Parathyroid adenoma (tissue), 2 donors: ENCODE measurements at regions not wholly inside any gene's neighbourhood (a gene's known extent, or its start where the extent isn't known, plus 50 kb on each side); places are given as distances from the start of the nearest gene placed in this dataset.

Experiments
- H2AFZ ChIP-seq: fragments of 300-600 bp; sonication (generic); one replicate; pipeline ENCODE4 v1.7.0; 2017; ENCODE audit warnings: antibody characterized with exemption, mild to moderate bottlenecking
- H3K27ac ChIP-seq: fragments of 300-600 bp; sonication (generic); one replicate; pipeline ENCODE4 v1.7.0; 2017
- H3K27me3 ChIP-seq: fragments of 300-600 bp; sonication (generic); one replicate; pipeline ENCODE4 v1.7.0; 2017; ENCODE audit warnings: low read length; ENCODE audit not compliant: control insufficient read depth, insufficient read depth
- H3K36me3 ChIP-seq: fragments of 300-600 bp; sonication (generic); one replicate; pipeline ENCODE4 v1.7.0; 2017; ENCODE audit warnings: low read length; ENCODE audit not compliant: control insufficient read depth, insufficient read depth
- H3K4me1 ChIP-seq: fragments of 300-600 bp; sonication (generic); one replicate; pipeline ENCODE4 v1.7.0; 2017; ENCODE audit warnings: control low read depth
- H3K4me2 ChIP-seq: fragments of 300-600 bp; sonication (generic); one replicate; pipeline ENCODE4 v1.7.0; 2017; ENCODE audit warnings: low read length
- H3K4me3 ChIP-seq: fragments of 300-600 bp; sonication (generic); one replicate; pipeline ENCODE4 v1.7.0; 2017; ENCODE audit warnings: low read depth, low read length
- H3K79me2 ChIP-seq: fragments of 300-600 bp; sonication (generic); one replicate; pipeline ENCODE4 v1.7.0; 2017; ENCODE audit warnings: control low read depth
- H3K9ac ChIP-seq: fragments of 300-600 bp; sonication (generic); one replicate; pipeline ENCODE4 v1.7.0; 2017; ENCODE audit warnings: mild to moderate bottlenecking
- H3K9me3 ChIP-seq: fragments of 300-600 bp; sonication (generic); one replicate; pipeline ENCODE4 v1.7.0; 2017; ENCODE audit warnings: low read length; ENCODE audit not compliant: control insufficient read depth
- CTCF ChIP-seq: fragments of 300-600 bp; sonication (generic); IDR thresholded peaks from one replicate; pipeline ENCODE4 v1.7.0; 2017; ENCODE audit warnings: antibody characterized with exemption, mild to moderate bottlenecking
- donor health status: primary hyperparathyroidism.

- no peaks in the 10 kb centered on the region for H3K79me2 ChIP-seq
- no peak overlapping the region for H3K4me3 ChIP-seq
- no peaks in the 10 kb centered on the region for H3K9me3 ChIP-seq
- H2AFZ ChIP-seq: no peak overlapping the region
- no peaks in the 10 kb centered on the region for H3K27me3 ChIP-seq
- no peak overlapping the region for H3K27ac ChIP-seq
- H3K4me2 ChIP-seq: no peak overlapping the region
- no peak overlapping the region for H3K9ac ChIP-seq
- H3K4me1 ChIP-seq: no peaks in the 10 kb centered on the region
- no peak for TF ChIP-seq CTCF
- no peaks in the 10 kb centered on the region for H3K36me3 ChIP-seq
These were observed 592.1 kb upstream of the CDH5 start for GRCh38 chr16:65774350-65774749.

- Histone ChIP-seq H3K9me3 (no peaks in the 10 kb centered on the region), H3K4me3 (no peak overlapping the region), H2AFZ (no peak overlapping the region), H3K27me3 (no peaks in the 10 kb centered on the region), H3K27ac (no peak overlapping the region), H3K9ac (no peak overlapping the region), H3K4me1 (no peaks in the 10 kb centered on the region), H3K4me2 (no peak overlapping the region), H3K79me2 (no peaks in the 10 kb centered on the region), H3K36me3 (no peaks in the 10 kb centered on the region)
- no peak for TF ChIP-seq CTCF
These were observed 593.1 kb upstream of the CDH5 start for GRCh38 chr16:65773301-65773874.

GRCh38 chr16:65772134-65772732 lies 594.3 kb upstream of the CDH5 start:
- no peak for TF ChIP-seq CTCF
- Histone ChIP-seq H3K36me3 (no peaks in the 10 kb centered on the region), H3K79me2 (no peaks in the 10 kb centered on the region), H3K27me3 (no peaks in the 10 kb centered on the region), H3K4me2 (no peak overlapping the region), H2AFZ (no peak overlapping the region), H3K4me3 (no peak overlapping the region), H3K27ac (no peak overlapping the region), H3K4me1 (no peaks in the 10 kb centered on the region), H3K9me3 (no peaks in the 10 kb centered on the region), H3K9ac (no peak overlapping the region)

- Histone ChIP-seq H3K4me3 (no peak overlapping the region), H3K9ac (no peak overlapping the region), H3K79me2 (no peaks in the 10 kb centered on the region), H3K36me3 (no peaks in the 10 kb centered on the region), H3K27ac (no peak overlapping the region), H3K27me3 (no peaks in the 10 kb centered on the region), H3K9me3 (no peaks in the 10 kb centered on the region), H3K4me1 (no peaks in the 10 kb centered on the region), H3K4me2 (no peak overlapping the region), H2AFZ (no peak overlapping the region)
- no peak for TF ChIP-seq CTCF
These were observed 594.8 kb upstream of the CDH5 start for GRCh38 chr16:65771707-65772106.

- no peak overlapping the region for H3K4me2 ChIP-seq
- H3K9ac ChIP-seq: no peak overlapping the region
- no peak for TF ChIP-seq CTCF
- H3K27ac ChIP-seq: no peak overlapping the region
- no peaks in the 10 kb centered on the region for H3K4me1 ChIP-seq
- H3K9me3 ChIP-seq: no peaks in the 10 kb centered on the region
- no peaks in the 10 kb centered on the region for H3K79me2 ChIP-seq
- no peaks in the 10 kb centered on the region for H3K36me3 ChIP-seq
- H3K4me3 ChIP-seq: no peak overlapping the region
- H2AFZ ChIP-seq: no peak overlapping the region
- H3K27me3 ChIP-seq: no peaks in the 10 kb centered on the region
These were observed 595.7 kb upstream of the CDH5 start for GRCh38 chr16:65770752-65771151.
